ENCODE measurements at regions not wholly inside any gene's neighbourhood (a gene's known extent, or its start where the extent isn't known, plus 50 kb on each side); places are given as distances from the start of the nearest gene placed in this dataset.

GRCh38 chr6:121961619-121962125 lies 437.8 kb upstream of the HSF2 start:
- ATAC-seq = no peak
- H3K36me3 ChIP-seq = no peaks in the 10 kb centered on the region
- no peaks in the 10 kb centered on the region for H3K27me3 ChIP-seq
- no peaks in the 10 kb centered on the region for H3K4me1 ChIP-seq
- DNase-seq = no peak
- H3K27ac ChIP-seq = no peak overlapping the region
- H3K9me3 ChIP-seq = no peaks in the 10 kb centered on the region
- intact Hi-C loops (cut with DNase I; ENCODE audit: low total_unique reads) (no loop called here), in situ Hi-C loops (cut with MboI; ENCODE audit: low sequenced_read_pairs in 4 of 4) (no loop called here)
- no peak overlapping the region for H3K4me3 ChIP-seq
- TF ChIP-seq CTCF (IDR thresholded peaks at IDR 0.05 in 4 of 5, conservative IDR thresholded peaks at IDR 0.05 in 1 of 5) (no peak), POLR2A (IDR thresholded peaks at IDR 0.05) (no peak)

GRCh38 chr6:121963826-121964225 lies 435.6 kb upstream of the HSF2 start:
- intact Hi-C loops (cut with DNase I; ENCODE audit: low total_unique reads) = no loop called here
- Histone ChIP-seq H3K36me3 (no peaks in the 10 kb centered on the region), H3K4me1 (no peaks in the 10 kb centered on the region), H3K9me3 (no peaks in the 10 kb centered on the region), H3K27me3 (no peaks in the 10 kb centered on the region), H3K27ac (no peak overlapping the region), H3K4me3 (no peak overlapping the region)
- no peak for TF ChIP-seq POLR2A (IDR thresholded peaks at IDR 0.05)
- no peak for TF ChIP-seq CTCF (IDR thresholded peaks at IDR 0.05 in 4 of 5, conservative IDR thresholded peaks at IDR 0.05 in 1 of 5)
- DNase-seq (no peak), ATAC-seq (no peak)
- in situ Hi-C loops (cut with MboI; ENCODE audit: low sequenced_read_pairs in 4 of 4) = no loop called here

DNA sequence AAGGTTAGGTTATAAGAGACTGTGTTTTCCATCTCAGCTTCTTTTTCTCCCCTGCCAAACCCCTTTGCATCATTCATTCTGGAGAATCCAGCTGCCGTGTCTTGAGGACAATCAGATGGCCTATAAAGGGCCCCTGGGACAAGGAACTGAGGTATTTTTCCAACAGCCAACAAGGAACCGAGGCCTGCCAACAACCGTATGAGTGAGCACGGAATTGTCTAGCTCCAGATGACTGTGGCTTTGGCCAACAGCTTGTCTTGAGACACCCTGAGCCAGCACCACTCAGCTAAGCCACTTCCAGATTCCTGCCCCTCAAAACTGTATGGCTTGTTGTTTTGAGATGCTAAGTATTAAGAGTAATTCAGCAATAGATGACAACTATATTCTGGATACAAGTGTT lies 433.7 kb upstream of the HSF2 start:
- TF ChIP-seq POLR2A (IDR thresholded peaks at IDR 0.05) = no peak
- intact Hi-C loops (cut with DNase I; ENCODE audit: low total_unique reads) (no loop called here), in situ Hi-C loops (cut with MboI; ENCODE audit: low sequenced_read_pairs in 4 of 4) (no loop called here)
- Histone ChIP-seq H3K4me3 (no peak overlapping the region), H3K4me1 (no peaks in the 10 kb centered on the region), H3K36me3 (no peaks in the 10 kb centered on the region), H3K9me3 (no peaks in the 10 kb centered on the region), H3K27ac (no peak overlapping the region), H3K27me3 (no peaks in the 10 kb centered on the region)
- peak; percentile 15 to 69 for DNase-seq
- peak; percentile 56 to 62 for ATAC-seq

DNA sequence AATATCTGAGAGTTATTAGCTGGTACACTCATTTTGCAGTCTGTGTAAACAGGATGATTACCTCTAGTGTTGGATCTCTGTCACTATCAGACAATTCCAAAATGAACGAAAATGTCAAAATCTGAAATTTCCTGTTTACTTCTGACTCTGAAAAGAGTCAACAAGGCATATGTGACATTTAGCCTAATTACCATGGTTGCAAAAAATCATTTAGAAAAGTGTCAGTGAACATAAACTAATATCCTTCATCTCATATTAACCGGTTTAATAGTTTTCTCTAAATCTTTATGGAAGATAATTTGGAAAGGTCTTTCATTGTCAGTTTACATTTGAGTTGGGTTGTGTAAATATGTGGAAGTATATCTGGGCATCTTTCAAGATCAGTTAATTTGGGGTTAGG lies 431.8 kb upstream of the HSF2 start:
- Histone ChIP-seq H3K36me3 (no peaks in the 10 kb centered on the region), H3K4me1 (no peaks in the 10 kb centered on the region), H3K27ac (no peak overlapping the region), H3K9me3 (no peaks in the 10 kb centered on the region), H3K27me3 (no peaks in the 10 kb centered on the region), H3K4me3 (no peak overlapping the region)
- no peak for TF ChIP-seq CTCF (IDR thresholded peaks at IDR 0.05 in 4 of 5, conservative IDR thresholded peaks at IDR 0.05 in 1 of 5)
- DNase-seq = no peak
- ATAC-seq = no peak
- intact Hi-C loops (cut with DNase I; ENCODE audit: low total_unique reads) (no loop called here), in situ Hi-C loops (cut with MboI; ENCODE audit: low sequenced_read_pairs in 4 of 4) (no loop called here)

GRCh38 chr6:121971931-121972335 lies 427.5 kb upstream of the HSF2 start:
- DNase-seq = no peak
- Histone ChIP-seq H3K27me3 (no peaks in the 10 kb centered on the region), H3K27ac (no peak overlapping the region), H3K9me3 (peaks cover 0 to 3% (median 0%) of the 10 kb centered on the region in 3 donors), H3K4me1 (no peaks in the 10 kb centered on the region), H3K4me3 (no peak overlapping the region), H3K36me3 (no peaks in the 10 kb centered on the region)
- TF ChIP-seq CTCF (IDR thresholded peaks at IDR 0.05 in 4 of 5, conservative IDR thresholded peaks at IDR 0.05 in 1 of 5) (no peak), POLR2A (IDR thresholded peaks at IDR 0.05) (no peak)
- no peak for ATAC-seq
- intact Hi-C loops (cut with DNase I; ENCODE audit: low total_unique reads) = no loop called here
- in situ Hi-C loops (cut with MboI; ENCODE audit: low sequenced_read_pairs in 4 of 4) = no loop called here
